ENCODE measurements at regions not wholly inside any gene's neighbourhood (a gene's known extent, or its start where the extent isn't known, plus 50 kb on each side); places are given as distances from the start of the nearest gene placed in this dataset.

GRCh38 chr9:107735821-107736220, 246.3 kb upstream of the KLF4 start:
- intact Hi-C loops (cut with micrococcal nuclease): no loop called here
- ChIA-PET POLR2A (no interaction called here), CTCF (no interaction called here), RAD21 (ENCODE audit: low non-redundant PET in 1 of 2, low total read pairs in 2 of 2, uncharacterized antibody in 2 of 2, unreplicated experiment in 2 of 2) (no interaction called here)
- Histone ChIP-seq H3K36me3 (ENCODE audit: control insufficient read depth in 1 of 2, insufficient read depth in 2 of 2, low read length in 2 of 2) (no peaks in the 10 kb centered on the region), H3K4me1 (ENCODE audit: control insufficient read depth in 1 of 2, insufficient read depth in 2 of 2, low read length in 2 of 2) (peaks cover 6 to 12% of the 10 kb centered on the region in 2 experiments; a peak in 3 of 4 replicates), H4K20me1 (ENCODE audit: insufficient read depth) (no peaks in the 10 kb centered on the region), H3K79me2 (ENCODE audit: insufficient read depth, low read length) (no peaks in the 10 kb centered on the region), H3K9me2 (ENCODE audit: insufficient read depth) (no peaks in the 10 kb centered on the region), H3K4me3 (replicated peaks in 1 of 2; ENCODE audit: low read depth in 1 of 2, low read length in 2 of 2) (no peak overlapping the region), H3K9me3 (ENCODE audit: control insufficient read depth in 1 of 2, insufficient read depth in 1 of 2, low read depth in 1 of 2, low read length in 2 of 2) (no peaks in the 10 kb centered on the region), H3K27ac (ENCODE audit: low read depth, low read length) (no peak overlapping the region), H3K9ac (ENCODE audit: low read length) (no peak overlapping the region), H2AFZ (ENCODE audit: low read depth, low read length, poor library complexity, severe bottlenecking) (no peak overlapping the region), H3K27me3 (ENCODE audit: insufficient read depth, low read length) (no peaks in the 10 kb centered on the region), H3K4me2 (ENCODE audit: low read length) (no peak overlapping the region)
- DNase-seq (ENCODE audit: low read depth, low spot score): no peak
- no TSS peak for BruUV-seq (replicated peaks)
- TF ChIP-seq EGR1 (IDR thresholded peaks at IDR 0.05; ENCODE audit: low read depth) (no peak), SIN3A (IDR thresholded peaks at IDR 0.05; ENCODE audit: low read depth) (no peak), RAD21 (IDR thresholded peaks at IDR 0.05; ENCODE audit: low read depth) (no peak), SP1 (IDR thresholded peaks at IDR 0.05; ENCODE audit: low read depth) (no peak), SRF (IDR thresholded peaks at IDR 0.05; ENCODE audit: low read depth) (no peak), MAX (IDR thresholded peaks at IDR 0.05) (no peak), TCF7L2 (IDR thresholded peaks at IDR 0.05; ENCODE audit: borderline replicate concordance, extremely low read depth, insufficient read depth, insufficient read length) (no peak)
- ATAC-seq: no peak

GRCh38 chr9:107734256-107735013, 244.9 kb upstream of the KLF4 start:
- no TSS peak for BruUV-seq (replicated peaks)
- Histone ChIP-seq H3K79me2 (ENCODE audit: insufficient read depth, low read length) (no peaks in the 10 kb centered on the region), H4K20me1 (ENCODE audit: insufficient read depth) (no peaks in the 10 kb centered on the region), H3K36me3 (ENCODE audit: control insufficient read depth in 1 of 2, insufficient read depth in 2 of 2, low read length in 2 of 2) (no peaks in the 10 kb centered on the region), H3K9me3 (ENCODE audit: control insufficient read depth in 1 of 2, insufficient read depth in 1 of 2, low read depth in 1 of 2, low read length in 2 of 2) (no peaks in the 10 kb centered on the region), H3K27me3 (ENCODE audit: insufficient read depth, low read length) (no peaks in the 10 kb centered on the region), H3K27ac (ENCODE audit: low read depth, low read length) (no peak overlapping the region), H3K9ac (ENCODE audit: low read length) (no peak overlapping the region), H3K4me1 (ENCODE audit: control insufficient read depth in 1 of 2, insufficient read depth in 2 of 2, low read length in 2 of 2) (peaks cover 6 to 10% of the 10 kb centered on the region in 2 experiments; a peak in 3 of 4 replicates), H2AFZ (ENCODE audit: low read depth, low read length, poor library complexity, severe bottlenecking) (peak overlapping the region; percentile 5), H3K4me2 (ENCODE audit: low read length) (no peak overlapping the region), H3K9me2 (ENCODE audit: insufficient read depth) (no peaks in the 10 kb centered on the region), H3K4me3 (replicated peaks in 1 of 2; ENCODE audit: low read depth in 1 of 2, low read length in 2 of 2) (no peak overlapping the region)
- DNase-seq (ENCODE audit: low read depth, low spot score): no peak
- ChIA-PET RAD21 (ENCODE audit: low non-redundant PET in 1 of 2, low total read pairs in 2 of 2, uncharacterized antibody in 2 of 2, unreplicated experiment in 2 of 2) (no interaction called here), POLR2A (no interaction called here), CTCF (no interaction called here)
- intact Hi-C loops (cut with micrococcal nuclease): no loop called here
- ATAC-seq: no peak
- TF ChIP-seq ATF3 (IDR thresholded peaks at IDR 0.05): no peak
- TF ChIP-seq FOSL1 (IDR thresholded peaks at IDR 0.05; ENCODE audit: low read depth): no peak

Measured in HCT116 (cell line).